Erythroblast (primary cell): ENCODE measurements at regions not wholly inside any gene's neighbourhood (a gene's known extent, or its start where the extent isn't known, plus 50 kb on each side); places are given as distances from the start of the nearest gene placed in this dataset.

Experiments
- GATA1 ChIP-seq: IDR thresholded peaks from 2 replicates; pipeline ENCODE4 v1.6.1; 2011; ENCODE audit warnings: low read depth, mild to moderate bottlenecking, control low read depth, low read length, moderate library complexity
- POLR2A ChIP-seq: IDR thresholded peaks from 2 replicates; pipeline ENCODE4 v1.6.1; 2011; ENCODE audit warnings: mild to moderate bottlenecking, low read length

- no peak for TF ChIP-seq POLR2A
- no peak for TF ChIP-seq GATA1
Measured at GRCh38 chr1:14508613-14509012, 89.9 kb upstream of the KAZN start.
